H1 (cell line): ENCODE measurements at regions not wholly inside any gene's neighbourhood (a gene's known extent, or its start where the extent isn't known, plus 50 kb on each side); places are given as distances from the start of the nearest gene placed in this dataset.
A peak's percentile ranks its signal among the peaks of the same experiment; 100 is the strongest.

ENCODE experiments used
- CTCF ChIA-PET: fragments of 300-600 bp; sonication (Branson Sonifier 250); formaldehyde crosslinking; loops from one replicate; lab custom pipeline; 2021; ENCODE audit not compliant: partially characterized antibody; lab: Charles Lee
- POLR2A ChIA-PET: fragments of 300-600 bp; sonication (Branson Sonifier 250); formaldehyde crosslinking; loops from one replicate; lab custom pipeline; 2021; ENCODE audit warnings: inconsistent platforms; ENCODE audit not compliant: partially characterized antibody; lab: Charles Lee
- DNase-seq, 2 experiments: peaks; one replicate each; pipeline versions ENCODE4 v3.0.0 to v3.0.0-alpha.2; 2010 to 2022; ENCODE audit warnings: low spot score in 2 of 2, low read depth in 1 of 2, mixed read lengths in 1 of 2
- FAIRE-seq: peaks from 2 replicates; lab custom pipeline; 2011; peaks lifted over from hg19 to GRCh38; lab: Jason Lieb, UNC
- H2AFZ ChIP-seq: 2 replicates; pipeline ENCODE4 v1.8.1; 2012; ENCODE audit warnings: low read length, inconsistent platforms
- H2AK5ac ChIP-seq: 2 replicates; pipeline ENCODE4 v1.6.1; 2013; ENCODE audit warnings: low read depth, low read length
- H2BK120ac ChIP-seq: replicated peaks from 2 replicates; pipeline ENCODE3; 2013; ENCODE audit warnings: low read depth, low read length, inconsistent platforms
- H2BK12ac ChIP-seq: 2 replicates; pipeline ENCODE4 v1.6.1; 2013; ENCODE audit warnings: low read depth, low read length
- H2BK15ac ChIP-seq: 2 replicates; pipeline ENCODE4 v1.6.1; 2013; ENCODE audit warnings: low read length
- H2BK20ac ChIP-seq: 2 replicates; pipeline ENCODE4 v1.6.1; 2013; ENCODE audit warnings: low read length
- H2BK5ac ChIP-seq: 2 replicates; pipeline ENCODE4 v1.6.1; 2013; ENCODE audit warnings: low read depth, low read length
- H3K14ac ChIP-seq: 2 replicates; pipeline ENCODE4 v1.6.1; 2013; ENCODE audit warnings: inconsistent platforms; ENCODE audit not compliant: insufficient read length
- H3K18ac ChIP-seq: 2 replicates; pipeline ENCODE4 v1.6.1; 2013; ENCODE audit warnings: low read length; ENCODE audit errors: extremely low read depth
- H3K23ac ChIP-seq: 2 replicates; pipeline ENCODE4 v1.6.1; 2013; ENCODE audit warnings: inconsistent platforms; ENCODE audit not compliant: insufficient read length
- H3K23me2 ChIP-seq: 2 replicates; pipeline ENCODE4 v1.6.1; 2013; ENCODE audit warnings: low read depth, low read length
- H3K27ac ChIP-seq: 2 replicates; pipeline ENCODE4 v1.6.1; 2011; ENCODE audit warnings: low read depth, low read length, inconsistent platforms
- H3K27me3 ChIP-seq, 4 experiments: replicated peaks in 1 of 4; 1 replicate in 1 of 4; 2 replicates in 3 of 4; pipeline versions ENCODE4 v1.6.1 to v1.8.1; 2011 to 2013; ENCODE audit warnings: low read length in 3 of 4, mild to moderate bottlenecking in 3 of 4, inconsistent platforms in 2 of 4, mixed read lengths in 2 of 4, moderate library complexity in 1 of 4; ENCODE audit not compliant: control insufficient read depth in 3 of 4, insufficient read depth in 3 of 4; ENCODE audit errors: extremely low read depth in 1 of 4
- H3K36me3 ChIP-seq, 4 experiments: 2 replicates each; pipeline versions ENCODE4 v1.6.1 to v1.8.1; 2011 to 2013; ENCODE audit warnings: mild to moderate bottlenecking in 4 of 4, low read length in 3 of 4, moderate library complexity in 2 of 4, control low read depth in 1 of 4, inconsistent platforms in 1 of 4; ENCODE audit not compliant: insufficient read depth in 4 of 4, control insufficient read depth in 2 of 4
- H3K4ac ChIP-seq: replicated peaks from 2 replicates; pipeline ENCODE3; 2013; ENCODE audit warnings: low read length, low read depth, mixed read lengths, inconsistent platforms; ENCODE audit not compliant: insufficient read length
- H3K4me1 ChIP-seq, 4 experiments: replicated peaks in 1 of 4; 1 replicate in 1 of 4; 2 replicates in 3 of 4; pipeline versions ENCODE4 v1.6.1 to v1.8.1; 2011 to 2013; ENCODE audit warnings: low read length in 3 of 4, inconsistent platforms in 2 of 4, mixed read lengths in 1 of 4; ENCODE audit not compliant: insufficient read depth in 4 of 4, control insufficient read depth in 3 of 4
- H3K4me2 ChIP-seq, 2 experiments: 2 replicates each; pipeline versions ENCODE4 v1.6.1 to v1.8.1; 2011 to 2013; ENCODE audit warnings: low read depth in 2 of 2, low read length in 2 of 2, control low read depth in 1 of 2, inconsistent platforms in 1 of 2, mild to moderate bottlenecking in 1 of 2; ENCODE audit not compliant: insufficient read depth in 1 of 2
- H3K4me3 ChIP-seq, 4 experiments: fragments of 200-600, 300-600 bp in 1 of 4; sonication (generic), shearing (Covaris generic), sonication (Bioruptor Twin) in 1 of 4; 2 replicates each; pipeline versions ENCODE4 v1.5.1 to v1.8.1; 2011 to 2016; ENCODE audit warnings: low read length in 4 of 4, low read depth in 3 of 4, control low read depth in 2 of 4, inconsistent platforms in 2 of 4, mild to moderate bottlenecking in 2 of 4, mixed read lengths in 1 of 4, moderate library complexity in 1 of 4; ENCODE audit not compliant: insufficient read depth in 2 of 4; ENCODE audit errors: extremely low read depth in 1 of 4
- H3K56ac ChIP-seq: replicated peaks from 2 replicates; pipeline ENCODE3; 2013; ENCODE audit warnings: low read depth, mild to moderate bottlenecking, mixed read lengths, low read length, inconsistent platforms; ENCODE audit not compliant: insufficient read length
- H3K79me1 ChIP-seq: 2 replicates; pipeline ENCODE4 v1.6.1; 2013; ENCODE audit warnings: low read depth, low read length, control low read depth
- H3K79me2 ChIP-seq, 2 experiments: 2 replicates each; pipeline versions ENCODE4 v1.6.1 to v1.8.1; 2012 to 2013; ENCODE audit warnings: low read length in 2 of 2, mild to moderate bottlenecking in 2 of 2, inconsistent platforms in 1 of 2; ENCODE audit not compliant: insufficient read depth in 2 of 2, control insufficient read depth in 1 of 2
- H3K9ac ChIP-seq, 4 experiments: replicated peaks in 1 of 4; 1 replicate in 1 of 4; 2 replicates in 3 of 4; pipeline versions ENCODE4 v1.6.1 to v1.8.1; 2011 to 2013; ENCODE audit warnings: low read depth in 3 of 4, low read length in 3 of 4, control low read depth in 2 of 4, mild to moderate bottlenecking in 2 of 4, moderate library complexity in 2 of 4, inconsistent platforms in 1 of 4; ENCODE audit errors: extremely low read depth in 1 of 4
- H3K9me3 ChIP-seq, 2 experiments: 2 replicates each; pipeline versions ENCODE4 v1.6.1 to v1.8.1; 2012 to 2013; ENCODE audit warnings: mild to moderate bottlenecking in 2 of 2, moderate library complexity in 2 of 2, control low read depth in 1 of 2, inconsistent platforms in 1 of 2, low read depth in 1 of 2, low read length in 1 of 2, mixed read lengths in 1 of 2; ENCODE audit not compliant: insufficient read depth in 2 of 2
- H4K20me1 ChIP-seq, 2 experiments: replicated peaks in 1 of 2; 2 replicates each; pipeline versions ENCODE3 to v1.8.1; 2011 to 2013; ENCODE audit warnings: inconsistent platforms in 2 of 2, low read length in 2 of 2, mild to moderate bottlenecking in 1 of 2; ENCODE audit not compliant: insufficient read depth in 2 of 2, control insufficient read depth in 1 of 2
- H4K5ac ChIP-seq: 2 replicates; pipeline ENCODE4 v1.6.1; 2013; ENCODE audit warnings: low read length, low read depth, mixed read lengths, inconsistent platforms; ENCODE audit not compliant: insufficient read length
- H4K8ac ChIP-seq: 2 replicates; pipeline ENCODE4 v1.8.0; 2013; ENCODE audit warnings: mild to moderate bottlenecking, moderate library complexity, low read length, inconsistent platforms; ENCODE audit not compliant: insufficient read depth; ENCODE audit errors: extremely low read depth
- H4K91ac ChIP-seq: replicated peaks from 2 replicates; pipeline ENCODE3; 2013; ENCODE audit warnings: low read length, mixed read lengths, inconsistent platforms; ENCODE audit not compliant: insufficient read length
- BRCA1 ChIP-seq: IDR thresholded peaks from 2 replicates; pipeline ENCODE4 v1.6.1; 2012; ENCODE audit warnings: low read depth, low read length, improper control_type of control experiment
- CHD1 ChIP-seq: IDR thresholded peaks from 2 replicates; pipeline ENCODE4 v1.6.1; 2012; ENCODE audit warnings: low read depth, low read length, improper control_type of control experiment
- RBBP5 ChIP-seq: IDR thresholded peaks from 2 replicates; pipeline ENCODE4 v1.7.1; 2012; ENCODE audit warnings: low read depth, mild to moderate bottlenecking, inconsistent platforms, low read length, moderate library complexity, borderline replicate concordance
- RXRA ChIP-seq: IDR thresholded peaks from 2 replicates; pipeline ENCODE4 v1.6.1; 2011; ENCODE audit warnings: low read depth, mild to moderate bottlenecking, low read length, moderate library complexity; ENCODE audit not compliant: insufficient read depth
- SIRT6 ChIP-seq: IDR thresholded peaks from one replicate; pipeline ENCODE4 v1.7.1; 2012; ENCODE audit warnings: low read length, inconsistent platforms
- SRF ChIP-seq: IDR thresholded peaks from 2 replicates; pipeline ENCODE4 v1.6.1; 2011; ENCODE audit warnings: mild to moderate bottlenecking, low read depth, low read length, moderate library complexity
- TAF7 ChIP-seq: optimal IDR thresholded peaks from 2 replicates; pipeline ENCODE3; 2011; ENCODE audit warnings: low read depth, mild to moderate bottlenecking, inconsistent platforms, low read length, moderate library complexity, borderline replicate concordance
- TEAD4 ChIP-seq: IDR thresholded peaks from 2 replicates; pipeline ENCODE4 v1.6.1; 2012; ENCODE audit warnings: low read depth, low read length, inconsistent platforms, mixed read lengths
- WGBS, 2 experiments: shearing (Covaris generic) in 1 of 2; methylation state at CpG; one replicate each; pipeline versions ENCODE4 v1.1.6 to v1.1.7; 2013 to 2015; ENCODE audit warnings: low lambda C conversion rate in 2 of 2, mixed read lengths in 2 of 2, inconsistent platforms in 1 of 2, low coverage in 1 of 2, missing lambda C conversion rate in 1 of 2; ENCODE audit not compliant: insufficient replicate concordance in 2 of 2, insufficient coverage in 1 of 2, insufficient read length in 1 of 2; ENCODE audit errors: extremely low coverage in 1 of 2, missing lambda C conversion rate in 1 of 2; 5-methylcytosine and 5-hydroxymethylcytosine counted together

DNA sequence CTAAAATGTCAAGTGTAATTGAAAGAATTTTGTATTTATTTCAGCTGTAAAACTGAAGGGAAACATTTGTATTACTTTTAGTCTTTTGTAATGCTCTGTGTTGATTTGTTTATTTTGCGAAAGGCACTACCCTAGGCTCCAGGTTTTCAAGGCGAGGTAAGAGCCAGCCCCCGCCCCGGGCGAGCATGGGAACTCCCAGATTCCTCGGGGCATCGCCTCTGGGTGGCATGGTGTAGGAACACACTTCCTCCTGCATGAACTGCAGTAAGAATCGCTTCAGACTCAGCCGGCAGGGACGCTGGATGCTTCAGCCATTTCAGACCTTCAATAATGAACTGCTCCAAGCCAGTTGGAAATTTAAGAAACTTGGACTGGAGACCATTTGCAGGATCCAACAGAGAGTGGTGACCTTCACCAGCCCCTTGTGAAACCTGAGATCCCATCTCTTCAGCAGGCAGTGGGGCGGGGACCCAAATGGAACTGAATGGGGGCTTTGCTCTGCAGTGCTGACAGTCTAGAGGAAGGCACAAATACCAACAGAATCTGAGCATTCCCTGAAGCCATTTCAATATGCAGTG is 544.3 kb upstream of the MGMT start:
- Histone ChIP-seq H3K4ac (no peak overlapping the region), H3K36me3 (no peaks in the 10 kb centered on the region), H2BK12ac (no peak overlapping the region), H3K79me2 (no peaks in the 10 kb centered on the region), H3K9me3 (no peaks in the 10 kb centered on the region), H2BK5ac (no peak overlapping the region), H3K4me3 (no peak overlapping the region), H4K20me1 (no peaks in the 10 kb centered on the region), H3K23me2 (no peaks in the 10 kb centered on the region), H3K4me1 (no peaks in the 10 kb centered on the region; a peak in 1 of 7 replicates), H3K18ac (no peak overlapping the region; the same call in 1 of the 2 replicates), H4K5ac (no peak overlapping the region), H3K14ac (no peak overlapping the region), H2BK20ac (no peak overlapping the region), H3K23ac (no peak overlapping the region), H2AK5ac (no peak overlapping the region), H3K4me2 (no peak overlapping the region), H3K79me1 (no peaks in the 10 kb centered on the region), H2AFZ (peak overlapping the region; percentile 24; the same call in 1 of the 2 replicates), H3K27ac (no peak overlapping the region), H2BK120ac (no peak overlapping the region), H3K56ac (no peak overlapping the region), H3K27me3 (no peaks in the 10 kb centered on the region), H4K91ac (no peak overlapping the region), H2BK15ac (no peak overlapping the region), H3K9ac (no peak overlapping the region), H4K8ac (no peak overlapping the region)
- ChIA-PET CTCF (interaction anchor here (0.9 to 1.5 kb wide), 3 partner anchors 10 to 291 kb away, joined by 3 to 4 read pairs (median 3); no protein-coding TSS in a partner anchor), POLR2A (no interaction called here)
- WGBS, 2 experiments = 89% methylated on average over 11 of the region's 11 CpGs; no CpG with 5 or more reads in 1 of the 2 experiments
- no peak for FAIRE-seq
- DNase-seq = no peak
- TF ChIP-seq RXRA (no peak), BRCA1 (no peak), SIRT6 (no peak), CHD1 (no peak), RBBP5 (no peak), TAF7 (no peak), TEAD4 (no peak), SRF (no peak)
